LNCaP clone FGC (cell line): ENCODE measurements at regions not wholly inside any gene's neighbourhood (a gene's known extent, or its start where the extent isn't known, plus 50 kb on each side); places are given as distances from the start of the nearest gene placed in this dataset.

ENCODE experiments used
- DNase-seq: peaks from one replicate; pipeline ENCODE4 v3.0.0-alpha.2; 2011; ENCODE audit warnings: low read depth
- H3K4me3 ChIP-seq: 2 replicates; pipeline ENCODE4 v1.5.1; 2011; ENCODE audit warnings: mild to moderate bottlenecking, low read depth, low read length, control low read depth
- CTCF ChIP-seq: IDR thresholded peaks from 2 replicates; pipeline ENCODE4 v1.5.1; 2012; ENCODE audit warnings: mild to moderate bottlenecking; ENCODE audit not compliant: control insufficient read depth, insufficient read depth; ENCODE audit errors: extremely low read depth

- TF ChIP-seq CTCF: no peak
- no peak for DNase-seq
- no peak overlapping the region for H3K4me3 ChIP-seq
Observed at GRCh38 chr13:90769387-90769786, 578.1 kb upstream of the MIR17HG start.

GRCh38 chr13:90770334-90770733 is 577.2 kb upstream of the MIR17HG start:
- no peak for DNase-seq
- no peak overlapping the region for H3K4me3 ChIP-seq
- TF ChIP-seq CTCF: no peak

- no peak for TF ChIP-seq CTCF
- H3K4me3 ChIP-seq: no peak overlapping the region
- DNase-seq: no peak
Observed at GRCh38 chr13:90773681-90774080, 573.8 kb upstream of the MIR17HG start.

GRCh38 chr13:90776051-90776748 is 571.3 kb upstream of the MIR17HG start:
- DNase-seq: no peak
- no peak for TF ChIP-seq CTCF
- H3K4me3 ChIP-seq: no peak overlapping the region

- peak; percentile 65 for DNase-seq
- no peak for TF ChIP-seq CTCF
- no peak overlapping the region for H3K4me3 ChIP-seq
Observed at GRCh38 chr13:90783273-90783672, 564.2 kb upstream of the MIR17HG start.

- no peak for TF ChIP-seq CTCF
- DNase-seq: no peak
- H3K4me3 ChIP-seq: no peak overlapping the region
Observed at GRCh38 chr13:90787007-90787406, 560.5 kb upstream of the MIR17HG start.

GRCh38 chr13:90792335-90792734 is 555.2 kb upstream of the MIR17HG start:
- no peak overlapping the region for H3K4me3 ChIP-seq
- DNase-seq: no peak
- TF ChIP-seq CTCF: no peak
